ENCODE measurements at regions not wholly inside any gene's neighbourhood (a gene's known extent, or its start where the extent isn't known, plus 50 kb on each side); places are given as distances from the start of the nearest gene placed in this dataset.

DNA sequence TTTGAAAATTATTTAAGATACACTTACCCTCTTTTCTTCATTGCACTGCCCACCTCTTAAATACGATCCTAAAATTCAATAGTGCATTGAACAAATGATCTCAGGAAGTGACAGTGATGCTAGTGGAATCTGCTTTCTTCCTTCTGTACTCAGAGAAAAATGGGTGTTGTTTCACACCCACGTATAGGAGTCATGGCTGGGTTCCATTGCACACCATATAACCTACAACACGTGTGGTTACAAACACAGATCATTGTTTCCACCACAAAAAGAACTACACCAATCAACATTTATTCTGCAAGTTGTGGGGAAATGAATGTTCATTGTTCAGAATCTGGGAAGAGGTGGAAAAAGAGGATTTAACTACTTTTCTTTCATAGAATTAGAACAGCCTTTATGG, 275.9 kb downstream of the MAN2A1 start:
- TF ChIP-seq CTCF (IDR thresholded peaks at IDR 0.05; ENCODE audit: borderline replicate concordance, extremely low read depth, low read length, poor library complexity, severe bottlenecking) (no peak), EZH2 (IDR thresholded peaks at IDR 0.05; ENCODE audit: borderline replicate concordance, low read depth, low read length, severe bottlenecking) (no peak)

Data from DND-41 (cell line).